PFSK-1 (cell line): ENCODE measurements at regions not wholly inside any gene's neighbourhood (a gene's known extent, or its start where the extent isn't known, plus 50 kb on each side); places are given as distances from the start of the nearest gene placed in this dataset.

ENCODE experiments used
- FOXP2 ChIP-seq: optimal IDR thresholded peaks from 2 replicates; pipeline ENCODE3; 2011; ENCODE audit warnings: borderline replicate concordance, control low read depth, inconsistent platforms; ENCODE audit not compliant: insufficient read depth; ENCODE audit errors: extremely low read length, extremely low read depth
- POLR2AphosphoS5 ChIP-seq: IDR thresholded peaks from 2 replicates; pipeline ENCODE4 v1.6.1; 2012; ENCODE audit warnings: low read depth, mild to moderate bottlenecking, control low read depth, low read length, moderate library complexity
- REST ChIP-seq, 2 experiments: IDR thresholded peaks; 2 replicates each; pipeline versions ENCODE4 v1.6.1 to v1.8.0; 2011 to 2012; ENCODE audit warnings: low read depth in 2 of 2, low read length in 2 of 2, control low read depth in 1 of 2, inconsistent platforms in 1 of 2, mild to moderate bottlenecking in 1 of 2, moderate library complexity in 1 of 2; ENCODE audit not compliant: insufficient read depth in 1 of 2
- SIN3A ChIP-seq: IDR thresholded peaks from 2 replicates; pipeline ENCODE4 v1.6.1; 2012; ENCODE audit warnings: mild to moderate bottlenecking, low read length, moderate library complexity, borderline replicate concordance; ENCODE audit not compliant: insufficient read depth
- TAF1 ChIP-seq: IDR thresholded peaks from 2 replicates; pipeline ENCODE4 v1.6.1; 2012; ENCODE audit warnings: low read length, control low read depth, borderline replicate concordance; ENCODE audit not compliant: insufficient read depth

GRCh38 chr12:58420503-58420902, 479.1 kb downstream of the ATP23 start:
- TF ChIP-seq SIN3A (no peak), POLR2AphosphoS5 (no peak), FOXP2 (no peak), TAF1 (no peak), REST (IDR thresholded peaks at IDR 0.05; ENCODE audit: insufficient read depth in 1 of 2, low read depth in 2 of 2, low read length in 2 of 2) (no peak)
